HG03135 (cell line): ENCODE measurements at regions not wholly inside any gene's neighbourhood (a gene's known extent, or its start where the extent isn't known, plus 50 kb on each side); places are given as distances from the start of the nearest gene placed in this dataset.

ENCODE experiments used
- ATAC-seq: cut with Tn5 transposase; IDR thresholded peaks from one replicate; pipeline ENCODE4 v1.9.1; 2021; ENCODE audit warnings: mild to moderate bottlenecking, moderate library complexity; ENCODE audit not compliant: unreplicated experiment

- no peak for ATAC-seq
These were observed 66.0 kb upstream of the GALNT9 start for GRCh38 chr12:132395192-132395907.

- ATAC-seq, result no peak
These were observed 64.9 kb upstream of the GALNT9 start for GRCh38 chr12:132393991-132394949.

- ATAC-seq, result no peak
These were observed 63.9 kb upstream of the GALNT9 start for GRCh38 chr12:132393245-132393795.

GRCh38 chr12:132392389-132393244, 63.2 kb upstream of the GALNT9 start:
- ATAC-seq, result no peak

GRCh38 chr12:132391326-132392041, 62.1 kb upstream of the GALNT9 start:
- ATAC-seq, result no peak

GRCh38 chr12:132390287-132391076, 61.1 kb upstream of the GALNT9 start:
- ATAC-seq, result no peak

- no peak for ATAC-seq
These were observed 60.3 kb upstream of the GALNT9 start for GRCh38 chr12:132389526-132390286.

GRCh38 chr12:132389026-132389425, 59.6 kb upstream of the GALNT9 start:
- ATAC-seq, result no peak

- no peak for ATAC-seq
These were observed 59.1 kb upstream of the GALNT9 start for GRCh38 chr12:132388379-132389015.

- ATAC-seq, result no peak
These were observed 57.6 kb upstream of the GALNT9 start for GRCh38 chr12:132386926-132387497.

GRCh38 chr12:132385923-132386751, 56.7 kb upstream of the GALNT9 start:
- ATAC-seq, result no peak

- no peak for ATAC-seq
These were observed 55.8 kb upstream of the GALNT9 start for GRCh38 chr12:132384916-132385774.

GRCh38 chr12:132380641-132381040, 51.3 kb upstream of the GALNT9 start:
- ATAC-seq, result no peak

GRCh38 chr12:132379996-132380395, 50.6 kb upstream of the GALNT9 start:
- no peak for ATAC-seq

- ATAC-seq, result no peak
These were observed 50.2 kb upstream of the GALNT9 start for GRCh38 chr12:132379576-132379975.
